ENCODE measurements at regions not wholly inside any gene's neighbourhood (a gene's known extent, or its start where the extent isn't known, plus 50 kb on each side); places are given as distances from the start of the nearest gene placed in this dataset.

- TF ChIP-seq, protein P1, sequence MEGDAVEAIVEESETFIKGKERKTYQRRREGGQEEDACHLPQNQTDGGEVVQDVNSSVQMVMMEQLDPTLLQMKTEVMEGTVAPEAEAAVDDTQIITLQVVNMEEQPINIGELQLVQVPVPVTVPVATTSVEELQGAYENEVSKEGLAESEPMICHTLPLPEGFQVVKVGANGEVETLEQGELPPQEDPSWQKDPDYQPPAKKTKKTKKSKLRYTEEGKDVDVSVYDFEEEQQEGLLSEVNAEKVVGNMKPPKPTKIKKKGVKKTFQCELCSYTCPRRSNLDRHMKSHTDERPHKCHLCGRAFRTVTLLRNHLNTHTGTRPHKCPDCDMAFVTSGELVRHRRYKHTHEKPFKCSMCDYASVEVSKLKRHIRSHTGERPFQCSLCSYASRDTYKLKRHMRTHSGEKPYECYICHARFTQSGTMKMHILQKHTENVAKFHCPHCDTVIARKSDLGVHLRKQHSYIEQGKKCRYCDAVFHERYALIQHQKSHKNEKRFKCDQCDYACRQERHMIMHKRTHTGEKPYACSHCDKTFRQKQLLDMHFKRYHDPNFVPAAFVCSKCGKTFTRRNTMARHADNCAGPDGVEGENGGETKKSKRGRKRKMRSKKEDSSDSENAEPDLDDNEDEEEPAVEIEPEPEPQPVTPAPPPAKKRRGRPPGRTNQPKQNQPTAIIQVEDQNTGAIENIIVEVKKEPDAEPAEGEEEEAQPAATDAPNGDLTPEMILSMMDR (IDR thresholded peaks at IDR 0.05): no peak
- TF ChIP-seq POLR2A (IDR thresholded peaks at IDR 0.05): no peak
- TF ChIP-seq POLR2AphosphoS5 (IDR thresholded peaks at IDR 0.05): no peak
- TF ChIP-seq EP300 (IDR thresholded peaks at IDR 0.05): no peak
Measured at GRCh38 chr10:84765086-84765485, 436.7 kb downstream of the CCSER2 start.

Measured in gastroesophageal sphincter (tissue), 3 donors.